HuH-7.5 (cell line): ENCODE measurements at regions not wholly inside any gene's neighbourhood (a gene's known extent, or its start where the extent isn't known, plus 50 kb on each side); places are given as distances from the start of the nearest gene placed in this dataset.

ENCODE experiments used
- DNase-seq: peaks from one replicate; pipeline ENCODE4 v3.0.0; 2011; ENCODE audit warnings: low spot score

DNA sequence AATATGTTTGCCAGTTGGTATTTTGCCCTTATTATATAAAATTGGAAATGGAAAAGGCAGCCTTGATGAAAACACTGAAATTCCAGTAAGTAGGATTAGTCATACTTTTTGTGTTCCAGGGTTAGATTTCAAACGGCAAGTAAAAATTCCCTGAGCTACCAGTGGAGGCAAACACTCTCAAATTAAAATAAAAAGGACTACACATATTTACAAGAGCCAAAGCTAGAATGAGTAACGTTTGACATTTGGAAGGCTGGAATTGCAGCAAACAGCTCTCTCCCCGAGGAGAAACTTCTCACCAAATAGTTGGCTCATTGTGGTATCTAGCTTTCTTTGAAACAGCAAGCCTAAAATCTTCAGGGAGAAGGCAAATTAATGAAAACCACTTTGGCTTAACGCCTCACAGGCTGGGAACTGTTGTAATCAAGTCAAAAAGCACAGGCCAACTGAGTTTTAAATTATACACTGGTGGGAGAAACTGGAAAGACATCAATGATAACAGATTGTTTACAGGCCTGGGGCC is 288.4 kb downstream of the SNX13 start:
- no peak for DNase-seq

- no peak for DNase-seq
Measured at GRCh38 chr7:17654940-17655339, 285.4 kb downstream of the SNX13 start.

- no peak for DNase-seq
Measured at GRCh38 chr7:17659126-17659525, 281.2 kb downstream of the SNX13 start.

- DNase-seq: no peak
Measured at GRCh38 chr7:17660116-17660515, 280.2 kb downstream of the SNX13 start.

DNA sequence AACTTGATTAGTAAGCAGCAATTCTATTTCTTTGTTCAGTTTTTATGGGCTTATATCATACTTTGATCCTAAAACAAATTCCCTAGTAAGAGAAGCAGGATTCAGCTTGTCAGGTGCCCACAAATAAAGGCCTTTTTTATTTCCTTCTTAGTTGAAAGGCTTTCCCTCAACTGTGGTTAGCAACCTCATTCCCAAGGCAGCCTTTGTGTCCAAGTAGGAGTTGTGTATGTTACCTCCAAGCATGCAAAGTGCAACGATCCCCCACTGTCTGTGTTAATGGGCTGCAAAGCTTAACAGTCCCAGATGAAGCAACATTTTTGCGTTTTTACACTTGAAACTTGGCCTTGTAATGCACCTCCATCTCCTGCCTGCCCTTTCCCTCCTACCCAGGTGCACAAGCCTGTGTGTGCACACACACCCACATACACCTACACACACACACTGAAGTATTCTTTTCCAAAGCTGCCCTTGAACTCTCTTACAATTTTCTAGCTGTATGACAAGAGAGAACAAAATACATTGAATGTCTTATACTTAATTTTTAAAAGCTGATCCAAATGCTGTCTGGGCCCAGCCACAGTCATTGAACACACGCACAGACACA is 278.2 kb downstream of the SNX13 start:
- DNase-seq: no peak

- no peak for DNase-seq
Measured at GRCh38 chr7:17663061-17663675, 277.1 kb downstream of the SNX13 start.

GRCh38 chr7:17665029-17665428 is 275.3 kb downstream of the SNX13 start:
- no peak for DNase-seq

DNA sequence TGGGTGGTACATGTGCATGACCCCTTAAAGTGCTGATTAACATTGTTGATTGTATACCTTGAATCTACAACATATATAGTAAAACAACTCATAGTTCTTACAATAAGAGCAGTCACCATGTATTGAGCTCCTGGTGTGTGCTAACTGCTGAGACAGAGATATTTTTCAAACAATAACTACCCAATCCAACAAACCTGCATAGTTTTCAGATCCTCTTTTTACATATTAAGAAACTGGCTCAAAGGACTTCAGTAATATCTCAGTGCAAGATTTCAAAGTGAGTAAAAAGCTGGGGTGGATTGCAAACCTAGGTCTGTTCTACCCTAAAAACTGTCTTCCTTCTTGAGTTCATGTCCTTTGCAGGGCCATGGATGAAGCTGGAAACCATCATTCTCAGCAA is 272.2 kb downstream of the SNX13 start:
- DNase-seq: no peak

- DNase-seq: no peak
Measured at GRCh38 chr7:17669204-17669603, 271.1 kb downstream of the SNX13 start.

DNA sequence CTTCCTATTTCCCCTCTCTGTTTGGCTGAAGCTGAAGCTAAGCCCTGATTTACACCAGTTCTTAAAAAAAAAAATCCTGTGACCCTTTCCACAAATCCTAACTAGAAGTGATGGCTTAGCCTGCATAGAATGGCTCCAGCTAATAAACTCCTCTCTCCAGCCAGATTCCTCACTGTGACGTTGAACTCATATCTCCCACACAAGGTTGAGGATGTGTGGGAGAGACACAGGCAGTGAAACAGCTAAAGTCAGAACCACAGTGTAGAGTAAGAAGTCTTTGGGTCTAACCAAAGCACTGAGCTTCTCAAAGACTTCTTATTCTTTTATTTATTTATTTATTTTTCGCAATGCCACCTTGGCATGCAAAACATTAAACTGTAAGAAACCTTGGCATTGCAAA is 268.3 kb downstream of the SNX13 start:
- DNase-seq: no peak

DNA sequence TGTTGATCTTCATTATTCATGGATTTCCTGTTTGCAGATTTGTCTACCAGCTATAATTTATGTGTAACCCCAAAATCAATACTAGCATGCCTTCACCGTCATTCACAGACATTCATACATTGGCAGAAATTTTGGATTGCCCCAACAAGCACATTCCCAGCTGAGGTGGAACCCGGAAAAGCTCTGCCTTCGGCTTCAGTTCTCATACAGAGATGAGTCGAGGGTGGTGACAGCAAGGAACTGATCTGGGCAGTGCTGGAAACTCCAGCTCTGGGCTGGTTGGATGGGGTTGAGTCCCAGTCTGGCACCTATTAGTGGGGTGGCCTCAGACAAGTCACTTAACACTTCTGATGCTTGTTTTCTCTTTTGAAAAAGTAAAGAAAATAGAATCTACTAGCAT is 267.5 kb downstream of the SNX13 start:
- no peak for DNase-seq

- no peak for DNase-seq
Measured at GRCh38 chr7:17674166-17674942, 265.9 kb downstream of the SNX13 start.

DNA sequence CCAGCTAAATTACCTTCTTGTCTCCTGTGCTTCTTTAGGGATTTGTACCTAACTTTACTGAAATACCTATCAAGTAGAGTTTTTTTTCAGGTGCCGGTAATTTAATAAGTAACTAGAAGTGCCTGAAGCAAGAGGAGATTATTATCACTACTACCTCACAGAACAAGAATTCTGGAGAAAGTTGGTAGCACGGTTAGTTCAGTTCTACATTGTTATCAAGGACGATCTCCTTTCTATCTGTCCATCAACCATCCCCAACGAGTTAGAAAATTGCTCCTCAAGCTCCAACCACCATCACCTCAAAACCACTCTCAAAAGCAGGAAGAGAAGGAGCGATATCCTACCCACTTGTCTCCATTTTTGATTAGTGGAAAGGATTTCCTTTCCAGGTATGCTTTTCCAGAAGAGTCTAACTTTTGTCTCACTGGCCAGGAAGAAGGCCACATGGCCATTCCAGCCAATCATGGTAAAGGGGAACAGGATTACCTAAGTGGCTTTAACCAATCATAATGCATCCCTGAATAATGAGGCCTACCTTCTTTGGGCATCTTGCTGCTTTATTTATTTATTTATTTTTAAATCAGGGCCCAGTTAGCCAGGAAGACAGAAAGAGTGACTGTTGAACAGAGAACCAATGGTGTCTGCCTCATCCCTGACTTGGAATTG is 265.2 kb downstream of the SNX13 start:
- DNase-seq: no peak

DNA sequence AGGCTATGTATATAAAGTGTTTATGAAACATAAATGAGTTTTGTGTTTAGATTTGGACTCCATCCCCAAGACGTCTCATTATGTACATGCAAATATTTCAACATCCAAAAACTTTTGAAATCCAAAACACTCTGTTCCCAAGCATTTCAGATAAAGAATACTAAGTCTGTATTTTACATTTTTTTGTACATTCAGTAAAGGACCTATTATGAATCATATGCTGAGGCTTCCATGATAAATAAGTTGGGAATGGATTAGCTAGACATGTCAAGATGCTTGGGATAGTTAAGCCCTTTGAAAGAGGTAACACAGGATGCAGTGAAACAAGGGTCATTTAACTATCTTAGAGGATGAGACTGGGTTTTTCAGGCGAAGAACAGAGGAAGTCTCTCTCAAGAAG is 262.9 kb downstream of the SNX13 start:
- DNase-seq: no peak

DNA sequence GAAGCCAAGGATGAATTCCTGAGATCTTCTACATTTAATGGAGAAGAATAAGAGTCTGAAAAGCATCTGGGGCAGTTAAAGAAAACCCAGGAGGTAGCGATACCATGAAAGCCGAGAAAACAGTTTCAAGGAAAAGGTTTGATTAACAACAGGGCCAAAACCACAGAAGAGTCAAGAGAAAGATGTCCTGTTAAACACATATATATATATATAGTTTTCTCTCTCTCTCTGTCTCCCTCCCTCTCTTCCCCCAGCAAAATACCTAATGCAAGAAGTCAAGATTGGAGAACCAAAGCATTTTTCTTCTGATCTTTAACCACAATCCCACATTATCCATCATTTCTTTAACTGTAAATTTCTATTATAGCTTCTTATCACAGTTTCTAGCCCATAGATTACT is 261.4 kb downstream of the SNX13 start:
- no peak for DNase-seq

DNA sequence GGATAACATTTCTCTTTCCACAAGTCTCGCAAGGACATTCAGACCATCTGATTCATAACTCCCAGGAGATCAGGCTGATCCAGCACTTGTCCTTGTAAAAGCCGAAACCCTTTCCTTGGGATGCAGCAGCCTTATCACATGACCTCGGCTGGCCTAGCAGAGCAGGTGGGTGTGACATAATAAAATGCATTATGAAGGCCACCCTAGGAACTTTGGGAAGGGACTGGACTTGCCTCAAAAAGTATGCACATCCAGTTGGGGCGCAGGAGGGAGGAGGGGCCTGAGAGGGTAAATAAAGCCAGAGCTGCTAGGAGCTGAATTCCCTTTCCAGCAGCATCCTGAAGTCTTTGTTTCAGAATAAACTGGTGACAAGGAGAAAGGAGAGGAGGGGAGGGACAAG is 260.8 kb downstream of the SNX13 start:
- no peak for DNase-seq

- no peak for DNase-seq
Measured at GRCh38 chr7:17680026-17680425, 260.3 kb downstream of the SNX13 start.

DNA sequence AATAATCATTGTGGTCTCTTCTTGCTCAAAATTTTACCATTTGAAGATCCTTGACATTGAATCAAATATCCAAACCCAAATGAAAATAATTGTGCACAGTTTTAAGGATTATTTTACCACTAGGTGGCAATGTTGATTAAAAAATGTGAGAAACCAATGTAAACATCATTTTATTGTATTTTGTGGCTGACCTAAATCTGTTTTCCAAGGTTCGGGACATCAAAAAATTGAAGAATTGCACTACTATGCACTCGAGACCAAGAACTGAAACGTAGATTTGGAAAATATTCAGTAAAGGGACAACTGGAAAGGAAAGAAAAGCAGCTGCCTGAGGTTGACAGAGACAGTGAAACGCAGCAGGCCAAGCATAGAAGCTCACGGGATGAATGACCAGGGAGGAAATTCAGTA is 259.3 kb downstream of the SNX13 start:
- no peak for DNase-seq

DNA sequence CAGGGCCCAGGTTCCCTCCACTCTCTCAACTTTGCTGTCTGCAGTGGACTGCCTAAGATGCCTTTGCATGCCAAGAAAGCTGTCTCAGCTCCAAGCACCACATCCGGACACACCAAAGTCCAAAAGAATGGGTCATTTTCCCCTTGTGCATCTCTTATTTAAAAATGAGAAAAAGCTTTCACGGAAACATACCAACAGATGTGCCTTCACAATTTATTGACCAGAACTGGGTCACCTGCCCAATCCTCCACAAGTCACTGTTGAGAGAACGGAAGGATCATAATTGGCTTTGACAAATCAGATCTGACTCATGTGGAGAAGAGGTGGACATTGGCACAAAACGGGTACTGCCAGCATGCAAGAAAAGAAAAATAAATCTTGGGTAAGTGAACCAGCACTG is 258.3 kb downstream of the SNX13 start:
- DNase-seq: no peak

DNA sequence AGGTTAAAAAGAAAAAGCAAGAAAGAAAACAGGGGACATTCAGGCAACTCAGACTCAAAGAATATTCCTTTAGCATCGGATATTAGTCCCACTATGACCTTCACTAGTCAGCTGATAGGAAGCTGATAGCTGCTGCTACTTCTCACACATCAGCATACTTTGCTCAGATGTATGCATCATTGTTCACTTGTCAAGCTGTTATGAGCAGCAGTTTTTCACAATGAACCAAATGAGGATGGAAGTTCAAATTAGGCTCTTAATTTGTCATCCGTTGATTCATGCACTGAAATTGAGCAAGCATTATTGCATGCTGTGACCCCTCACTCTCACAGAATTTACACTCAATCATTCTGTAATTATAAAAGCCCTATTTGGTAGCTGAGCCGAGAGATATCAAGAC is 257.7 kb downstream of the SNX13 start:
- no peak for DNase-seq

GRCh38 chr7:17685141-17685540 is 255.2 kb downstream of the SNX13 start:
- DNase-seq: no peak

DNA sequence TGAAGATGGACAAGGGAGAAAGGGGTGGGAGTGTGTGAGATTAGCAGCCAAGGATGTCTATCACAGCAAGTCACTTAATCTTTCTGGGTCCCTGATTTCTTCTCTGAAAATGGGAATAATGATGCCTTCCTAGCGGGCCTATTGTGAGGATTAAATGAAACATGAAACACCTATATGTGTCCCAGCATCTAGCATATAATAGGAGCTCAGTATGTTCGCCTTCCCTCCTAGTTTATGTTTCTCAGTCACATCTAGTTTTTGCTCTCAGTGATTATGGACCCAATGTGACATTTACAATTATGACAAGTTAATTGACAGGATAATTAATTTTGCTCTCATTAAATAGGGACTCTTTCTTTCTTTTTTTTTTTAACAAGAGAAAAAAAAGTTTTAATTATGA is 252.9 kb downstream of the SNX13 start:
- no peak for DNase-seq
